ENCODE measurements at regions not wholly inside any gene's neighbourhood (a gene's known extent, or its start where the extent isn't known, plus 50 kb on each side); places are given as distances from the start of the nearest gene placed in this dataset.

GRCh38 chr15:60213377-60214000 lies 184.3 kb downstream of the ANXA2 start:
- DNase-seq (ENCODE audit: low read depth in 2 of 2): no peak

DNA sequence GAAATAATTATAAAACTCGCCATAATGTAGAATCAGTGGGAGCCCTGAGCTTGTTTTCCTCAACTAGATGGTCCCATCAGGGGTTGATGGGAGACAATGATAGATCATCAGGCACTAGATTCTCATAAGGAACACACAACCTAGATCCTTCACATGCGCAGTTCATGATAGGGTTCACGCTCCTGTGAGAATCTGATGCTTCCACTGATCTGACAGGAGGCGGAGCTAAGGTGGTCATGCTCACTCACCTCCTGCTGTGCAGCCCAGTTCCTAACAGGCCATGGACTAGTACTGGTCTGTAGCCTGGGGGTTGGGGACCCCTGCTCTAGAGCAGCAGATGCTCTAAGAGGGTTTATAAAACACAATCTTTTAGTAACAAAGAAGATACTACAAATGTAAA lies 183.6 kb downstream of the ANXA2 start:
- DNase-seq (ENCODE audit: low read depth in 2 of 2): no peak

DNA sequence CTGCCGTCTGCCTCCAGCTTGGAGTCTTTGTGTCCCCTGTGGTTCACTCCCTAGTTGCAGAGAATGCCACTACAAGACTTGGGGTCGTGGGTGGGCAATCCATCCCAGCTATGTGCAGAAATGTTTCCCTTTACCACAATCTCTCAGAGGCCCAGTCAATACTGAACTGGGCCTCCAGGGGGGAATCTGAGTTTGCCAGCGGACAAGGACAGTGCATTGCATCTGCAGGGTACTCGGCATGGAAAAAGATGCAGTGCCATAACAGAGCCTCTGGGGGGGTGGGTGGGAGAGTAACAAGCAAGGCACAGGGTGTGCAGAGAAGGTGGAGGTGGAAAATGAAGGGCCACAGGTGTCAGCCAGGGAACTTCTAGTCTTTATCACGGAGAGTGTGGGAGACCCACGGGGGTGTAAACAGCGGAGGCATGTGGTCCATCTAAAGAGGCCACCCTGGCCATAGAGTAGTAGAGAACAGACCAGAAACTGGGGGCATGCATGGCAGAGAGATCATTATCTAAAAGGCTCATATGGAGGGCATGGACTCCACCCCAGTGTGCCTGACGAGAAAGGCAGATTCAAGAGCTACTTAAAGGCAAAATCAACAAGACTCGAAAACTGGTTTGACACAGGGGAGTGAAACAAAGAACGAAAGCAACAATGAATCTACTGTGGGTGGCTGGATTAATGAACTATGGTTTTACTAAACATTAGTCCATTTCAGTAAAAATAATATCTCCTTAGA lies 182.4 kb downstream of the ANXA2 start:
- no peak for DNase-seq (ENCODE audit: low read depth in 2 of 2)

DNA sequence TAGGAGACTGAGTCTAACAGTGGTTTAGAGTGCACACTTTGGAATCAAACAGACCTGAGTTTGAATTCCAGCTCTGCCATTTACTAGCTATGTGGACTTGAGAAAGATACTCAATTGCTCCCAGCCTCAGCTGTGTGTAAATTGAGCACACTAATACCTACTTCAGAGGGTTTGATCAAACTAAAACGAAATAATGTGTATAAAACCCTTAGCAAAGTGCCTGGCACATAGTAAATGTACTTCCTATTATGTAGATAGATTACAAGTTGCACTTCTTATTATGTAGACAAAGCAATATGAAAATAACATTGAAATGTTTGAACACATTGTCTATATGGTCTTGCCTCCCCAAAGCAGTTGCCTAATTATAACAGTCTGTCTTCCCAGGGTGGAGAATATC lies 180.6 kb downstream of the ANXA2 start:
- DNase-seq (ENCODE audit: low read depth in 2 of 2): no peak

DNA sequence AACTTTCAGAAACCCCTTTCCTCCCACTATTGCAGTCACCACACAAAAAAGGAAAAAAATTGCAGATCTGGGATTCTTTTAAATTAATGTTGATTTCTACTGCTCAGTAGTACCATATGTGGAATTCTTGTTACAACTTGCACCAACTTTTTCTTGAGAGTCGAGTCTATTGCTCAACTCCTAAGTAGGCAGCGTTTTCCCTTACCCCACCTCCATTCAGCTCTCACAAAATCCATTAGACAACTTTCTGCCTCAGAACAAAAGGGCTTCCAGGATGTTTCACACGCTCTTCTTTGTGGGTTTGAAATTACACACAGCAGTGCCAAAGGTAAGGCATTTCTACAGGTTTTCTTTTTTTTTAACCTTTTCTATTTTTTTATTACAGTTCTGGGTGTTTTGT lies 179.5 kb downstream of the ANXA2 start:
- no peak for DNase-seq (ENCODE audit: low read depth in 2 of 2)

- no peak for DNase-seq (ENCODE audit: low read depth in 2 of 2)
Measured at GRCh38 chr15:60219866-60220265, 177.9 kb downstream of the ANXA2 start.

- DNase-seq (ENCODE audit: low read depth in 2 of 2): no peak
Measured at GRCh38 chr15:60221356-60221755, 176.4 kb downstream of the ANXA2 start.

DNA sequence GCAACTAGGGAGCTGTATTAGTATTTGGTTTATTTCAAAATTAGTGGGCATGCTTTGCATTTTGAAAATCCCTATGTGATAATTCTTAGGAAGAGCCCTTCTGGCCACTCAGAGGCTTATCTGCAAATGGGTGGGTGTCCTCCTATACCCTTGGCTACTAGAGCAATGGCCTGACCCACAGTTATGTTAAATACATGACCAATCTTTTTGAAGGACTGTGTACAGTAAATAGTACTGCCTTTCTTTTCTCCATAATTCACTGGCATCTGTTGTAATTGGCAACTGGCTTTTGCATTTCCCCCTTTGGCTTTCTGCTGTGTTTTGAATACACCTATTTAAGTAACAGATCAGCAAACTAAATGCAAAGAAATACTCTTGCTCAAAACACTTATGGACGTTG lies 175.4 kb downstream of the ANXA2 start:
- DNase-seq (ENCODE audit: low read depth in 2 of 2): no peak

GRCh38 chr15:60223176-60223575 lies 174.6 kb downstream of the ANXA2 start:
- no peak for DNase-seq (ENCODE audit: low read depth in 2 of 2)

GRCh38 chr15:60226924-60227323 lies 170.9 kb downstream of the ANXA2 start:
- no peak for DNase-seq (ENCODE audit: low read depth in 2 of 2)

GRCh38 chr15:60228101-60228500 lies 169.7 kb downstream of the ANXA2 start:
- DNase-seq (ENCODE audit: low read depth in 2 of 2): no peak

- DNase-seq (ENCODE audit: low read depth in 2 of 2): no peak
Measured at GRCh38 chr15:60228619-60229018, 169.2 kb downstream of the ANXA2 start.

DNA sequence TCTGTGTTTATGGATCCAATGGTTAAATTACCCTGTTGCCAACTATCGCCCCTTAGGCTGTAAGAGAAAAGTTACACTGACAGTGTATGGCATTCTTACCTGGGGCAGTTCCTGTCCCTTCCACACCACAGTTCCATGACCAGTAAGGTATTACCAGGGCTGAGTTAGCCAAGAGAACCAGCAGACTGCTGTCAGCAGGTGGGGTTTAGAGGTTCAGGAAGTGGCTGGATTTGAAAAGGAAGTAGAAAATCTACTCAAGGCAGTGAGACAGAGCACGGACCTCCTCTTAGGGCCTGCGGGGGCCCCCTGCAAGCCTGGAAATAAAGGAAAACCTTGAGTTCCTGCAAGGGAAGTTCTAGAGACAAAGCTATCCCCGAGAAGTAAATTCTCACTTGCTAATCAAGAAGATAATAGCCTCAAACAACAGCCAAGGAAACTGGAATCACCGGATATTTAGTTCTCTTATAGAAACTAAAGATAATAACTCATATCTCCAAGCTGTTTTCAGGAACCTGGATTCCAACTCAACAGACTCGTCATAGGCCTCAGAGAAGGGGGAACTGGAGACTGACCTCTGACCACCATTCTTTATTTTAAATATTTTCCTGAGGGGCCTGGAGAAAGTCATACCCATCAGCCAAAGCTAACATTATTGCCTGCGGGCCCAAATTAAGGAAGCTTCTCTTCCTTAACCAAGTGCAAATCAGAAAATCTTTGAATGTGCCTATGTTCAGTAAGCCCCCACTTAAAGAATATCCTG lies 161.7 kb downstream of the ANXA2 start:
- no peak for DNase-seq (ENCODE audit: low read depth in 2 of 2)

GRCh38 chr15:60237446-60237845 lies 160.3 kb downstream of the ANXA2 start:
- DNase-seq (ENCODE audit: low read depth in 2 of 2): no peak

- DNase-seq (ENCODE audit: low read depth in 2 of 2): no peak
Measured at GRCh38 chr15:60243769-60244168, 154.0 kb downstream of the ANXA2 start.

GRCh38 chr15:60244813-60245212 lies 153.0 kb downstream of the ANXA2 start:
- DNase-seq (ENCODE audit: low read depth in 2 of 2): no peak

DNA sequence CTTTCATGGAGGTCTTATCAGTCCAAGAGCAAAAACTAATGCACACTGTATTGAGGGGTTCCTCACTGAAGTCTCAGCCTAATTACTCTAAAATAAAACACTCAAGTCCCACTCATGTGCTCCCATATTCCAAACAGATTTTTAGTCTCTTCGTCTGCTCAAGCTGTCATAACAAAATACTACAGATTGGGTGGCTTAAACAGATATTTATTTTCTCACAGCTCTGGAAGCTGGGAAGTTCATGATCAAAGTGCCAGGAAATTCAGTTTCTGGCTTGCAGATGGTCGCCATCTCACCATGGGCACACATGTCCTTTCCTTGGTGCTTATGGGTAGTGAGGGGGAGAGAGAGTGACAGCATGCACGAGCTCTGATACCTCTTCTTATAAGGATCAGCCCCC lies 147.5 kb downstream of the ANXA2 start:
- DNase-seq (ENCODE audit: low read depth in 2 of 2): no peak

DNA sequence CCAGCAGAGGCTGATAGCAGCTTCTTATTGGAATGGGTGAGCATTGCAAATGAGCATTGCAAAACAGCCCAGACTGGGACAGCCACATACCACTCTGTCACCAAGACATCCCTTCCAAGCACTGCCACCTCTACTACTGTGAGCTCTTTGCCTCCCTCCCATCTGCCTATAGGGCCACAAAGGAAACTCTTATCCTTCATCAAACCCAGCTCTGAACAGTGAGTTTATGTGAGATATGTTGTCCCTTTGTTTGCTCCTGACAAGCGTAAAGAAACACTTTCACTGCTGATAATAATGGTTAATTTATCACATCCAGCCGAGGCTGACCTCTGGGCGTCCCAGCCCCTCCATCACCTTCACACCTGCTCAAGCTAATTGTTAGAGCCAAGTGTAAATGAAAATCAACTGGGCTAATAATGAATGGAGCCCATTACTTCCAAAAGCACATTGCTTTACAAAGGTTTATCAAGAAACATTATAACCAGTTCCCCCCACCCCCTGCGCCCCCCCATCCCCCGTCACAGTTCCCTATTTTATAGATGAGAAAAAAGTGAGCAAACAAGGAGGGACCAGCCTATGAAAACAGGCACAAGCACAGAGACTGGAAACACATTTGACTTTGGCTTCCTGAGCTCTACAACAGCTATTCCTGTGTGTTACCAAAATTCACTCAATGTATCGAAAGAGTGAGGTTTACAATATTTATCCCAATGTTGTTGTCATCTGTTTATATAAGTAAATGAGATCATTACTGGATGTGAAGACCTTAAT lies 146.3 kb downstream of the ANXA2 start:
- no peak for DNase-seq (ENCODE audit: low read depth in 2 of 2)

DNA sequence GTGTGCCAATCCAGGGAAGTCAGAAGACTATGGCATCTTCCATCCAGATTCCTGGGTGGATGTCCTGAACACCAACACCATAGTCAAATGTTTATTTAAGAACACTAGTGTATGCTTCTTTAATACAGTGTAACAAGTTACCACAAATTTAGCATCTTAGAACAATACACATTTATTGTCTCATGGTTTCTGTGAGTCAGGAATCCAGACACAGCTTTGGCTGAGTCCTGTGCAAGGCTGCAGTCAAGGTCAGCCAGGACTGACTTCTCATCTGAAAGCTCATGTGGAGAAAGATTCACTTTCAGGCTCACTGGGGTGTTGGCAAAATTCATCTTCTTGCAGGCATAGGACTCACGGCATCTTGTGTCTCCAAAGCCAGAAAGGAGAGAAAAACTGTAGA lies 143.4 kb downstream of the ANXA2 start:
- DNase-seq (ENCODE audit: low read depth in 2 of 2): no peak

GRCh38 chr15:60255390-60255789 lies 142.4 kb downstream of the ANXA2 start:
- no peak for DNase-seq (ENCODE audit: low read depth in 2 of 2)

GRCh38 chr15:60257591-60258159 lies 140.1 kb downstream of the ANXA2 start:
- DNase-seq (ENCODE audit: low read depth in 2 of 2): no peak

DNA sequence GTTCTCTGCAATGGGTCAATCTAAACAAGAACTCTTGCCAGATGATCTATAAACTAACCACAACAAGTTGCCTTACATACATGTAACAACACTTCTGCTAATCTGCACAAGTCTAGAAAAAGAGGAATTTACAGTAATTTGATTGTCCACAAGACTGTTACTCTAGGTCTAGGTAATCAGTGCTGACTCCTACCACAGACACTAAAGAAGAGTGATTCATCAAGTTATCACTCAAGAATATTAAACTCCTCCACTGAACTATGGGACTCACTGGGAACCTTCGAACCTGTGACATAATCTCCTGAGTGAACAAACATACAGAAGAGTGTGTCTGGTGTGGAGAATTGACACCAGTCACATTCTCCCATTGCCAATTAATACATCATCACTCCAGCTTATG lies 138.3 kb downstream of the ANXA2 start:
- no peak for DNase-seq (ENCODE audit: low read depth in 2 of 2)

Measured in stimulated activated CD8-positive, alpha-beta memory T cell treated with anti-CD3 and anti-CD28 coated beads, Interleukin-7, amount 100 ng/mL, for 4 hours (primary cell).